ENCODE measurements at regions not wholly inside any gene's neighbourhood (a gene's known extent, or its start where the extent isn't known, plus 50 kb on each side); places are given as distances from the start of the nearest gene placed in this dataset.

- BruUV-seq (replicated peaks): no TSS peak
- no peak overlapping the region for H3K4me2 ChIP-seq (ENCODE audit: low read length)
- no peaks in the 10 kb centered on the region for H3K9me3 ChIP-seq (ENCODE audit: low read length)
- H3K36me3 ChIP-seq (ENCODE audit: insufficient read depth, low read length): no peaks in the 10 kb centered on the region
- no peak for DNase-seq (ENCODE audit: low spot score)
- no peak overlapping the region for H3K27ac ChIP-seq (ENCODE audit: low read depth, low read length, poor library complexity, severe bottlenecking)
- ChIA-PET POLR2A (interaction anchor here (0.6 kb wide), 1 partner anchor 129 kb away, joined by 3 read pairs; no protein-coding TSS in a partner anchor), CTCF (ENCODE audit: unreplicated experiment) (no interaction called here)
- H3K9me2 ChIP-seq (ENCODE audit: insufficient read depth, low read length): no peaks in the 10 kb centered on the region; the same call in 1 of the 2 replicates
- no peak overlapping the region for H2AFZ ChIP-seq (ENCODE audit: low read length)
- intact Hi-C loops (cut with micrococcal nuclease; ENCODE audit: unreplicated experiment): no loop called here
- no peak for TF ChIP-seq EZH2phosphoT487 (IDR thresholded peaks at IDR 0.05; ENCODE audit: borderline replicate concordance, low read depth, low read length)
- TF ChIP-seq CTCF (conservative IDR thresholded peaks at IDR 0.05; ENCODE audit: low read length): no peak
- no peaks in the 10 kb centered on the region for H3K4me1 ChIP-seq (ENCODE audit: insufficient read depth, low read length, poor library complexity, severe bottlenecking)
- H4K20me1 ChIP-seq (ENCODE audit: insufficient read depth, low read length): no peaks in the 10 kb centered on the region
- no peaks in the 10 kb centered on the region for H3K79me2 ChIP-seq (ENCODE audit: insufficient read depth, low read depth, low read length)
- no peak overlapping the region for H3K4me3 ChIP-seq (ENCODE audit: low read depth, low read length, poor library complexity, severe bottlenecking)
Observed at GRCh38 chr15:48031466-48031865, 89.3 kb upstream of the SLC24A5 start.

- Histone ChIP-seq H2AFZ (ENCODE audit: low read length) (no peak overlapping the region), H3K4me2 (ENCODE audit: low read length) (no peak overlapping the region), H3K79me2 (ENCODE audit: insufficient read depth, low read depth, low read length) (no peaks in the 10 kb centered on the region), H3K4me3 (ENCODE audit: low read depth, low read length, poor library complexity, severe bottlenecking) (no peak overlapping the region), H3K36me3 (ENCODE audit: insufficient read depth, low read length) (no peaks in the 10 kb centered on the region), H3K9me3 (ENCODE audit: low read length) (no peaks in the 10 kb centered on the region), H3K27ac (ENCODE audit: low read depth, low read length, poor library complexity, severe bottlenecking) (no peak overlapping the region), H4K20me1 (ENCODE audit: insufficient read depth, low read length) (no peaks in the 10 kb centered on the region), H3K9me2 (ENCODE audit: insufficient read depth, low read length) (no peaks in the 10 kb centered on the region; the same call in 1 of the 2 replicates), H3K4me1 (ENCODE audit: insufficient read depth, low read length, poor library complexity, severe bottlenecking) (no peaks in the 10 kb centered on the region)
- DNase-seq (ENCODE audit: low spot score): no peak
- intact Hi-C loops (cut with micrococcal nuclease; ENCODE audit: unreplicated experiment): no loop called here
- ChIA-PET POLR2A (no interaction called here), CTCF (ENCODE audit: unreplicated experiment) (no interaction called here)
- TF ChIP-seq EZH2phosphoT487 (IDR thresholded peaks at IDR 0.05; ENCODE audit: borderline replicate concordance, low read depth, low read length) (no peak), CTCF (conservative IDR thresholded peaks at IDR 0.05; ENCODE audit: low read length) (no peak)
- no TSS peak for BruUV-seq (replicated peaks)
Observed at GRCh38 chr15:48031973-48032372, 88.8 kb upstream of the SLC24A5 start.

GRCh38 chr15:48032911-48033310 is 87.9 kb upstream of the SLC24A5 start:
- H4K20me1 ChIP-seq (ENCODE audit: insufficient read depth, low read length): no peaks in the 10 kb centered on the region
- no peaks in the 10 kb centered on the region; the same call in 1 of the 2 replicates for H3K9me2 ChIP-seq (ENCODE audit: insufficient read depth, low read length)
- H3K4me1 ChIP-seq (ENCODE audit: insufficient read depth, low read length, poor library complexity, severe bottlenecking): no peaks in the 10 kb centered on the region
- H3K27ac ChIP-seq (ENCODE audit: low read depth, low read length, poor library complexity, severe bottlenecking): no peak overlapping the region
- no TSS peak for BruUV-seq (replicated peaks)
- H3K79me2 ChIP-seq (ENCODE audit: insufficient read depth, low read depth, low read length): no peaks in the 10 kb centered on the region
- H3K4me2 ChIP-seq (ENCODE audit: low read length): no peak overlapping the region
- H3K36me3 ChIP-seq (ENCODE audit: insufficient read depth, low read length): no peaks in the 10 kb centered on the region
- DNase-seq (ENCODE audit: low spot score): no peak
- TF ChIP-seq EZH2phosphoT487 (IDR thresholded peaks at IDR 0.05; ENCODE audit: borderline replicate concordance, low read depth, low read length) (no peak), CTCF (conservative IDR thresholded peaks at IDR 0.05; ENCODE audit: low read length) (no peak)
- no peak overlapping the region for H2AFZ ChIP-seq (ENCODE audit: low read length)
- no peak overlapping the region for H3K4me3 ChIP-seq (ENCODE audit: low read depth, low read length, poor library complexity, severe bottlenecking)
- intact Hi-C loops (cut with micrococcal nuclease; ENCODE audit: unreplicated experiment): no loop called here
- no peaks in the 10 kb centered on the region for H3K9me3 ChIP-seq (ENCODE audit: low read length)
- ChIA-PET POLR2A (no interaction called here), CTCF (ENCODE audit: unreplicated experiment) (no interaction called here)

All from OCI-LY7 (cell line).